HG02884 (cell line): ENCODE measurements at regions not wholly inside any gene's neighbourhood (a gene's known extent, or its start where the extent isn't known, plus 50 kb on each side); places are given as distances from the start of the nearest gene placed in this dataset.
"Not testable (repeated sequence)": the region's sequence is repeated elsewhere in the genome, so short reads cannot be mapped to it uniquely, and the experiment has no call there.

Experiments used
- ATAC-seq: cut with Tn5 transposase; IDR thresholded peaks from one replicate; pipeline ENCODE4 v1.9.1; 2021; ENCODE audit warnings: mild to moderate bottlenecking, moderate library complexity; ENCODE audit not compliant: unreplicated experiment

DNA sequence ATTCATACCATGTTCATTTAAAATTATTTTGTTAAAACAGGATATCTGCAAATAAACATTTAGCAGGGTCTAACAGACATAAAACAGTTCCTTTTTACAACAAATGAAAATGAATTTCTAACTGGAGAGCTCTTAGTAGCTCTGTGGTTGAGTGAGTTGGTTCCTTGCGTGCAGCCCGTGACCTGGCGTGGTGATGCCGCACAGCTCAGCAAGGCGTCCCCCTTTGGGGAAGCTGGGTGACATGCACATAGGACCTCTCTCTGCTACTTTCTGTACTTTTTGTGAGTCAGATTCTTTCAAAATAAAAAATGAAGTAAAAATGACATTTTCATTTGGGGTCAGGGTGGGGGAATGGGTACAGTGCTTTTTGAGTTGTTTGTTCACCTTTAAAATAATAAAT, 75.9 kb downstream of the NPIPB11 start:
- not testable (repeated sequence) for ATAC-seq

DNA sequence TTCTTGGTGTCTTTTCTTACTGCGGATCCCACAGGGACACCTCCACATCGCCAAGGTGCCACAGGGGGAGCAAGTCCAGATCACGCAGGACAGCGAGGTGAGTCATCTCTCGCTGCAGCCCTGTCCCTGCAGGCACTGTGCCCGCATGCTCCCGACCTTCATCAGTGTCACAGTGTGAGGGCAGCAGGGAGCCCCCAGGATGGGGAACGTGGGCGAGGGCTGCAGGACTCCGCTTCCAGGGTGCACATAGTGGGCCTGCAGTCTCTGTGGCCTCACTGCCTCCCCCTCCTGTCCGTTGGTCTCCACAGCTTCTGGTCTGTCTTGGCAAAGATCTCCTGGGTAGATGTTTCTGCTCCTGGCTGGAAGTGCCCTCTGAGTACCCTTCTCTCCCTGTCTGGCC, 78.0 kb downstream of the NPIPB11 start:
- ATAC-seq: not testable (repeated sequence)

- not testable (repeated sequence) for ATAC-seq
Measured at GRCh38 chr16:29327631-29328408, 78.7 kb downstream of the NPIPB11 start.

DNA sequence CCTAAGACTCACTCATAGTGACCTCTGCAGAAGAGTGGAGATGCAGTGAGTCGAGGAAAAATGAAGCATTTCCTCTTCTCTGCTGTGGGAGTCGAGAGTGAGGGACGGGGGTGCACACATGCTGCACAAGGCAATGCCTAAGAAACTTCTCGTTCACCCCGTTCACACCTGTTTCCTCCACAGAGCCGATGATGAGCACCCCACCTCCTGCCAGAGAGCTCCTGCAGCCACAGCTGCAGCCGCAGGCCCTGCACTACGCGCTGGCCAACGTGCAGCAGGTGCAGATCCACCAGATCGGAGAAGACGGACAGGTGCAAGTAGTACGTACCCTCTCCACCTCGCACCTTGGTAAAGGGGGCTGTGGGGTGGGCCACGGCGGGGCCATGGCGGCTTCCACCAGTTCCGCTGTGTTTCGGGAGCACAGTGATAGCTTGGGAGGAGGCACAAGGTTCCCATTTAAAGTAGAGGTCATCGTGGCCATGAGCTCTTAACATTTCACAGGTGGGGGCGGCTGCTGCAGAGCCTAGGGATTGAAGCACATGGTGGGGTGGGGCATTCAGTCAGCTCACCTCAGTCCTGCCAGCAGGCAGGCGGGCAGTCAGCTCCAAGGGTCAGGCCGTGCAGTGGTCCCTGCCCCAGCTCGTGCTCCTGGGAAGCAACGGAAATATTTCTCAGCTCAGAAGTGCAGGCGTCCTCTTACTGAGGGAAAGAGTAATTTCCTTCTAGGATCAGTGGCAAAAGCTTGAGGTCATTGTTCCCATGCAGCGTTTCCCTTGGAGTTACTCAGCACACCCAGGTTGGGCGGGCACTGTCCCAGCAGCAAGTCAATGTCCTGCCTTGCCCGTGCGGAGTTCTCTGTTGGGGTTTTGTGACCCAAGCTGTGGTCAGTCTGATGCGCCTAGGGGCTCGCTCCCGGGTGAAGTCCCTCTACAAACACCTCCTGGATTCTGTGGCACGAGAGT, 80.1 kb downstream of the NPIPB11 start:
- not testable (repeated sequence) for ATAC-seq

DNA sequence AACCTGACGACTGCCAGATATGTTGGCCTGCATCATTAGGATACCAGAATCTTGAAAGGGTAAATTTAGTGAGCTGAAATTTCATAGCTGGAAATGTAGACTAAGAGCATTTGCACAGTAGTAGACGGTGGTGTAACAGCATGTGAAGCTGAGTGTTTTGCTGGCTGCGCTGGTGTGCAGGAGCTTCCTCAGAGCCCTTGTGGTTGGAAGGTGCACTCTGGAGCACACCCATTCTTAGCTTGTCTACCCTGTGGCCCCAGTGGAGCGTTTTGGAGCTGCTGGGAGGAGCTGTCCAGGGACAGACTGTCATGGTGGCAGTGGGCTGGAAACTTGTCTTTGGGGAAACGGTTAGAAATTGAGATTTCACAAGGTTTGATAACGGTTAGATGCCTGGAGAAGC, 82.8 kb downstream of the NPIPB11 start:
- not testable (repeated sequence) for ATAC-seq

DNA sequence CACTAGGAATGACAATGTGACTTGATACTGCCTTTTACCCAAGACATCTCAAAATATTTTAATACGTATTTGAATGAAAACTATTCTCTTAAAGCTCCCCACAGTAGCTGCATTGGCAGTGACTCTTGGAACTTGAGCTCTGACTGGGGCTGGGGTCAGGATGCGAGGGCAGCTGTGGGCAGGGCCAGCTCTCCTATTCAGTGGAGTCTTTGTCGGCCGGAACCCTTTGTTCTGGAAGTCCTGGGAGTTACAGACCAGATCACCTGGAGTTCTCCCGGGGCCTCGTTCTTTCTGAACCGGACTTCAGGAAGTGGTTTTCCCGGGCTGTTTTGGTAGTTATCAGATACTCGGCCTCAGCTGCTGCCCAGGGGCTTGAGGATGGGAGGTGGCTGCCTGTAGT, 84.9 kb downstream of the NPIPB11 start:
- no peak for ATAC-seq

- no peak for ATAC-seq
Measured at GRCh38 chr16:29321000-29321393, 85.5 kb downstream of the NPIPB11 start.

DNA sequence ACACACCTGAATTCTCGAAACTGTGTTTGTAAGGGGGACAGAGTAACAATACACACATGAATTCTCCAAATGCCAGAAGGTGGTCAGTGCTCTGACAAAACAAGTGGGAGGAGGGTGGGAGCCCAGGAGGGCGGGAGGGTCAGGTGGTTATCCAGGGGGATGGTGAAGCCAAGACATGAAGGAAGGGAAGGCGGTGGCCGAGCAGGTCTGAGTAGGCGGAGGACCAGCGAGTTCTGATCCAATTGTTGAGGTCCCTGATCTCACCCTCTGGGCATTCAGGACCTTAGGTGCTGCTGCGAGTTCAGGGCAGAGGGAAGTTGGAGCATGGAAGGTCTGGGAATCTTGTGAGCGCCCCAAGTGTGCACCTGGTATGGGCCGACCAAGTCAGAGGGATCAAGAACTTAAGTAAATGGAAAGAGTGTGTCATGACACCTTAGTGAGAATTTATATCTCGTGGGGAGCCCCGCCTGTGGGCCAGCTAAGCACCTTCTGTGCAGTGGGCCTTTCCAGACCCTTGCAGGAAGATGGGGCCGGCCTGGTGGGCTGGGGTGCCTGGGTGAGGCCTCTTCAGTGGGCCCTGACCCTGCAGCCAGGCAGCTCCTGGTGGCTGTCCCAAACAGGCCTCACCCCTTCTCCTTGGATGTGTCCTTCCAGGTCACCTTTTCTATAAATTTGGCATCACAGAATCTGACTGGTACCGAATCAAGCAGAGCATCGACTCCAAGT, 86.1 kb downstream of the NPIPB11 start:
- no peak for ATAC-seq

DNA sequence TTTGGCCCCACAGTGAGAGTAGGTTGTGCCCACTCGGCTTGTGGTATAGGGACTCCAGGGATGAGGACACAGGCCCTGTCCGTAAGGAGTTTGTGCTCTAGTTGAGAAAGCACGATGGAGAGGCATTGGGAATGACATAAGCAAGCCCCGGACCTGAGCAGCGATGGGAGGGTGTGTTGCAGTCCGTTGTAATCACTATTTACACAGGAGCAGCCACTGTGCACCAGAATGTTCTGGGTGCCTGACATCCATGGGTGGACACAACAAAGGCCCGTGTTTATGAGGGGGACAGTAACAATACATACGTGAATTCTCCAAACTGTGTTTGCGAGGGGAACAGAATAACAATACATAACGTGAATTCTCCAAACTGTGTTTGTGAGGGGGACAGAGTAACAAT, 86.8 kb downstream of the NPIPB11 start:
- no peak for ATAC-seq

GRCh38 chr16:29318561-29318968, 87.9 kb downstream of the NPIPB11 start:
- ATAC-seq: not testable (repeated sequence)

- no peak for ATAC-seq
Measured at GRCh38 chr16:29318037-29318436, 88.5 kb downstream of the NPIPB11 start.

DNA sequence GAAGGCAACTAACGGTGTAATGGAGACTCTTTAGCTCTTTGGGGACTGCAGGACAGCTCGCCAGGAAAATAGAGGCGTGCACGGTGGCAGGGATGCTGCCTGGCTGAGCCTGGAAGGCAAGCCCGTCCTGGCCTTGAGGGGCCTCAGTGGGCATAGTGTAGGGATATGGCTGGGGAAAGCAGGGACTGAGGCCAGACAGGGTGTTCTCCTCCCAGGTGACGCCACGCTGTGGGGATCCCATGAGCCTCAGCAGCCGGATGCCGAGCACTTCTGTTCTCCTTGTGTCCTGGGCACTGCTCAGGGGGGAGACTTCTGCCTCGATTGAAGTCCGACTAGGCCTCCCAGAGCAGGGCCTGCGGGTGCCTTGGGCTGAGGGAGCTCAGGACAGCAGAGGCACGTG, 89.2 kb downstream of the NPIPB11 start:
- no peak for ATAC-seq

GRCh38 chr16:29316761-29317183, 89.7 kb downstream of the NPIPB11 start:
- no peak for ATAC-seq

GRCh38 chr16:29315916-29316517, 90.5 kb downstream of the NPIPB11 start:
- ATAC-seq: no peak

DNA sequence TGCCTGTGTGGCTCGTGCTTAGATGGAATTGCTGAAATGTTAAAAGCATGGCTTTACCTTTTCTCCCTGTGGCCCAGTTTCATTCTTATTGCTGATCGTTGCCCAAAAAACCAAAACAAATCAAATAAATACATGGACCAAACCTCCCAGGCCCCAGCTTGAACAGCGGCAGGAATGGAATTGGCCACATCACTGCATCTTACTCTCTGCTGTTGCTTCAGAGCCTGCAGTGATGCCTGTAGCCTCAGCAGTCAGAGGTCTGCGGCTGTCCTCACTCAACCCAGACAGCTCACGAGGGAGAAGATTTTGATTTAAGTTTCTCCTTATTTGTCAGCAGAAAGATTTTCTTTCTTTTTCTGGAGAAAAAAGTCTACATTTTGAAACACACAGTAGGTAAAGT, 91.5 kb downstream of the NPIPB11 start:
- no peak for ATAC-seq

GRCh38 chr16:29314292-29314934, 92.1 kb downstream of the NPIPB11 start:
- ATAC-seq: no peak

DNA sequence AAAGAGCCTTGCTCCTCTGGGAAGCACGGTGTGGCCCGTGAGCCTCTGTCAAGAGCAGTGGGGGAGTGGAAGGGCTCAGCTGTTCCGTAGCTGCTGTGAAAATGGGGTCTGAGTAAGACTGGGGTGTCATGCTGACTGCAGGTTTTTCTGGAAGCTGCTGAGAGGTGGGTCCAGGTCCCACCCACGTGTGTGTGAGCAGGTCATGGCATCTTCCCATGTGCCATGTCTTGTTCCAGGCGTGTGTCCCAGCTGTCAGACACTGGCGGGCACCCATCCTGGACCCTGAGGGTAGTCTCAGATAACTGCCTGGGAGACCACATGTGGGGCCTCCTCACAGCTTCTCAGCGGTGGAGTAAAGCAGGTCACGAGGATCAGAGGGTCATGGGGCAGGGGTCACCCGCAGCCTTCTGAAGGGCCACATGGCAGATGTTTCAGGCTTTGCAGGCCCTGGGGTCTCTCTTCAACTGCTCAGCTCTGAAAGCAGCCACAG, 92.9 kb downstream of the NPIPB11 start:
- no peak for ATAC-seq

GRCh38 chr16:29312835-29313558, 93.5 kb downstream of the NPIPB11 start:
- no peak for ATAC-seq

GRCh38 chr16:29312345-29312675, 94.2 kb downstream of the NPIPB11 start:
- not testable (repeated sequence) for ATAC-seq
